Smooth muscle cell (in vitro differentiated cells): ENCODE measurements at regions not wholly inside any gene's neighbourhood (a gene's known extent, or its start where the extent isn't known, plus 50 kb on each side); places are given as distances from the start of the nearest gene placed in this dataset.

Source experiments
- DNase-seq: peaks from one replicate; lab custom pipeline; 2025; ENCODE audit not compliant: unreplicated experiment; lab: John Stamatoyannopoulos, UW
- H2AFZ ChIP-seq: fragments of 200-600 bp; sonication (generic); 2 replicates; pipeline ENCODE4 v1.6.0; 2016; ENCODE audit warnings: antibody characterized with exemption, low read depth, mild to moderate bottlenecking
- H3F3A ChIP-seq: fragments of 200-600 bp; sonication (generic); 2 replicates; pipeline ENCODE4 v1.6.0; 2017; ENCODE audit warnings: antibody characterized with exemption, low read depth
- H3K27ac ChIP-seq: fragments of 200-600 bp; sonication (generic); 2 replicates; pipeline ENCODE4 v1.5.1; 2016; ENCODE audit warnings: low read depth, mild to moderate bottlenecking
- H3K27me3 ChIP-seq: fragments of 200-600 bp; sonication (generic); 2 replicates; pipeline ENCODE4 v1.6.1; 2016; ENCODE audit warnings: low read depth, mild to moderate bottlenecking
- H3K36me3 ChIP-seq: fragments of 200-600 bp; sonication (generic); 2 replicates; pipeline ENCODE4 v1.5.1; 2016; ENCODE audit warnings: low read depth
- H3K4me1 ChIP-seq: fragments of 200-600 bp; sonication (generic); 2 replicates; pipeline ENCODE4 v1.5.1; 2016; ENCODE audit warnings: low read depth
- H3K4me2 ChIP-seq: fragments of 200-600 bp; sonication (generic); 2 replicates; pipeline ENCODE4 v1.6.0; 2016; ENCODE audit warnings: mild to moderate bottlenecking
- H3K4me3 ChIP-seq: fragments of 200-600 bp; sonication (generic); 2 replicates; pipeline ENCODE4 v1.5.1; 2016; ENCODE audit warnings: mild to moderate bottlenecking
- H3K79me2 ChIP-seq: fragments of 200-600 bp; sonication (generic); 2 replicates; pipeline ENCODE4 v1.6.0; 2016; ENCODE audit warnings: low read depth, mild to moderate bottlenecking
- H3K9ac ChIP-seq: fragments of 200-600 bp; sonication (generic); 2 replicates; pipeline ENCODE4 v1.6.0; 2016; ENCODE audit warnings: low read depth
- H3K9me3 ChIP-seq: fragments of 200-600 bp; sonication (generic); replicated peaks from 2 replicates; pipeline ENCODE4 v1.5.1; 2016; ENCODE audit warnings: low read depth
- H4K20me1 ChIP-seq: fragments of 200-600 bp; sonication (generic); 2 replicates; pipeline ENCODE4 v1.6.0; 2016; ENCODE audit warnings: low read depth
- WGBS: methylation state at CpG from one replicate; pipeline ENCODE4 v1.1.7; 2016; ENCODE audit warnings: low lambda C conversion rate; 5-methylcytosine and 5-hydroxymethylcytosine counted together
- TF ChIP-seq, protein P1 (sequence below): fragments of 200-600 bp; sonication (generic); IDR thresholded peaks from 2 replicates; pipeline ENCODE4 v1.5.1; 2017; ENCODE audit warnings: borderline replicate concordance, mild to moderate bottlenecking, antibody characterized with exemption; ENCODE audit not compliant: insufficient read depth, poor library complexity, severe bottlenecking

DNA sequence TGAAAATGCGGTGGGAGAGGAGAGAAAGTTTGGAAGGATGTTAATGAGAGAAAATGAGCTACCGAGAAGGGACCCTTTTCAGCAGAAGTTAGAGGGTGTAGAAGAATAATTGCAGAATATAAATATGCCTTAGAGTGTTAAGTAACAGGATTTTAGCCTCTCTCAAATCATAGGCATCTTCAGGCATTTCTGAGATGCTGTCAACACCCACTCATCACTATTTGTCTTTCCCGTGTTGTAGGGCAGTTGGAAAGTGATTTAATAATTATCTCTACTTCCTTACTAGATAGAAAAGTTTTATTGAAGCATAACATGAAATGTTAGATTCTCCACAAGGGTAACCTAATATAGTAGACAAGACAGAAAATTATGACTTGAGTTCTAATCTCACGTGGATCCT, 96.4 kb upstream of the RGS4 start:
- no peaks in the 10 kb centered on the region for H3K4me1 ChIP-seq
- peak overlapping the region; percentile 81 for H3K27ac ChIP-seq
- no peaks in the 10 kb centered on the region for H4K20me1 ChIP-seq
- DNase-seq, result no peak
- H3K36me3 ChIP-seq, result no peaks in the 10 kb centered on the region
- H3K27me3 ChIP-seq, result no peaks in the 10 kb centered on the region
- no peaks in the 10 kb centered on the region for H3F3A ChIP-seq
- H3K9ac ChIP-seq, result peak overlapping the region; percentile 40
- TF ChIP-seq, protein P1, sequence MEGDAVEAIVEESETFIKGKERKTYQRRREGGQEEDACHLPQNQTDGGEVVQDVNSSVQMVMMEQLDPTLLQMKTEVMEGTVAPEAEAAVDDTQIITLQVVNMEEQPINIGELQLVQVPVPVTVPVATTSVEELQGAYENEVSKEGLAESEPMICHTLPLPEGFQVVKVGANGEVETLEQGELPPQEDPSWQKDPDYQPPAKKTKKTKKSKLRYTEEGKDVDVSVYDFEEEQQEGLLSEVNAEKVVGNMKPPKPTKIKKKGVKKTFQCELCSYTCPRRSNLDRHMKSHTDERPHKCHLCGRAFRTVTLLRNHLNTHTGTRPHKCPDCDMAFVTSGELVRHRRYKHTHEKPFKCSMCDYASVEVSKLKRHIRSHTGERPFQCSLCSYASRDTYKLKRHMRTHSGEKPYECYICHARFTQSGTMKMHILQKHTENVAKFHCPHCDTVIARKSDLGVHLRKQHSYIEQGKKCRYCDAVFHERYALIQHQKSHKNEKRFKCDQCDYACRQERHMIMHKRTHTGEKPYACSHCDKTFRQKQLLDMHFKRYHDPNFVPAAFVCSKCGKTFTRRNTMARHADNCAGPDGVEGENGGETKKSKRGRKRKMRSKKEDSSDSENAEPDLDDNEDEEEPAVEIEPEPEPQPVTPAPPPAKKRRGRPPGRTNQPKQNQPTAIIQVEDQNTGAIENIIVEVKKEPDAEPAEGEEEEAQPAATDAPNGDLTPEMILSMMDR, result no peak
- H3K9me3 ChIP-seq, result no peaks in the 10 kb centered on the region
- no peak overlapping the region for H2AFZ ChIP-seq
- H3K4me2 ChIP-seq, result no peak overlapping the region
- H3K79me2 ChIP-seq, result no peaks in the 10 kb centered on the region
- no peak overlapping the region for H3K4me3 ChIP-seq
- 79% methylated on average over 4 of the region's 4 CpGs for WGBS

DNA sequence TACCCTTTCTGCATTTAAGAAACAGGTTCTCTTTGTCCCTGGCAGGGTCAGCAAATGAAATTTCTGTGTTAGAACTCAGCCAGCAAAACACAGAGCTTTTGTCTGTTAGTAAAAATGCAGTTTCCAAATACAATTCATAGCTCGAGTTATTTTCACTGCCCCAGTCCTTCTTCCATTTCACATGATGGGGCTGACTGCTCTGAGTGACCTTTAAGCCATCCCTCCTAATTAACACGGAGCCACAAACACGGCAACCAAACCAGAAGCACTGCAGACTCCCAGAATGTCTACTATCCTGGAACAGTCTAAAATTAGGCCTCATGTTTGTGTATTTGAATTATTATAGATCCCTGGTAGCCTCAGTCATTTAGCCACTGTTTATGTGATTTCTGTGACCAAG, 99.1 kb upstream of the RGS4 start:
- Histone ChIP-seq H2AFZ (no peak overlapping the region), H3K9me3 (no peaks in the 10 kb centered on the region)
- WGBS, result 40% methylated on average over 3 of the region's 3 CpGs

DNA sequence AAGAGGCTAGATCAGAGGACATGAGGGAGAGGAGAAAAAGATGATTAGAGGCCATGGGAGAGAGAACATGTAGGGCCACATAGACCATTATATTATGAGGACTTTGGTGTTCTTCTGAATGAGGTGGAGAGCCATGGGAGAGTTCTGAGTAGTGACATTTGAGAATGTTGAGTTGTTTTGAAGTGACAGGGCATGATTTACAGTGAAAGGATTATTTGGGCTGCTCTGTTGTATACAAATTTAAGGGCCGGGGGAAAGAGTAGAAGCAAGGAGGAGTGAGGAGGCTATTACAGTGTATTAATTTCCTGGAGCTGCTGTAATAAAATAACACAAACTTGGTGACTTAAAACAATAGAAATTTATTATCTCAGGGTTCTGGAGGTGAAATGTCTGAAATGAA, 102.5 kb upstream of the RGS4 start:
- H3F3A ChIP-seq, result no peaks in the 10 kb centered on the region
- H3K79me2 ChIP-seq, result no peaks in the 10 kb centered on the region
- H2AFZ ChIP-seq, result no peak overlapping the region
- no peak overlapping the region for H3K9ac ChIP-seq
- no peaks in the 10 kb centered on the region for H3K9me3 ChIP-seq
- H3K36me3 ChIP-seq, result no peaks in the 10 kb centered on the region
- no peak overlapping the region for H3K4me2 ChIP-seq
- DNase-seq, result no peak
- H4K20me1 ChIP-seq, result no peaks in the 10 kb centered on the region
- H3K4me3 ChIP-seq, result no peak overlapping the region
- TF ChIP-seq, protein P1, result no peak
- WGBS, result 55% methylated on average over 1 of the region's 1 CpG
- no peaks in the 10 kb centered on the region for H3K4me1 ChIP-seq
- no peaks in the 10 kb centered on the region for H3K27me3 ChIP-seq
- no peak overlapping the region for H3K27ac ChIP-seq

More for the DNA sequence above, 99.1 kb upstream of the RGS4 start:
- Histone ChIP-seq H3K36me3 (no peaks in the 10 kb centered on the region), H3K27ac (no peak overlapping the region), H4K20me1 (no peaks in the 10 kb centered on the region), H3K4me2 (no peak overlapping the region), H3K79me2 (no peaks in the 10 kb centered on the region), H3K4me1 (no peaks in the 10 kb centered on the region), H3K4me3 (no peak overlapping the region), H3F3A (no peaks in the 10 kb centered on the region), H3K9ac (no peak overlapping the region), H3K27me3 (no peaks in the 10 kb centered on the region)
- TF ChIP-seq, protein P1, result no peak
- no peak for DNase-seq

DNA sequence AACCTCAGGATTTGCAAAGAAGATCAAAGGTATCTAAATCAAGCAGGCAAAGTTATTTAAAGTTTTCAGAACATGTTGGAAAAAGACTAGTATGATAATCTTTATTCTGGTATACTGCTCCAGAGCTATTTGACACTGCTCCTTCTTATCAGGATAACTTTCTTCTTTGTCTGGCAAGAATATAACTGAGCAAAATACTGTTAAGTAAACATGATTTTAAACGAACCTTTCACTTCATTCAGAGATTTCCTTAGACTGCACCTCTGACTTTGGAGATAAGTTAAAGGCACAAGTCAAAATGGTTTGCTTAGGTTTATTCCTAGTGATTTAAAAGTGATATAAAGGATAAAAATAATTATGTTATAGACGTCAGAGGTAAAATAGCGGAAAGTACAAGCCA, 103.9 kb upstream of the CCDC190 start:
- 64% methylated on average over 3 of the region's 3 CpGs for WGBS
- DNase-seq, result no peak
- H3K27me3 ChIP-seq, result no peaks in the 10 kb centered on the region

More for the DNA sequence above, 103.9 kb upstream of the CCDC190 start:
- Histone ChIP-seq H3K9ac (no peak overlapping the region), H3K4me2 (no peak overlapping the region), H3K4me1 (no peaks in the 10 kb centered on the region), H4K20me1 (no peaks in the 10 kb centered on the region), H3F3A (no peaks in the 10 kb centered on the region), H3K4me3 (no peak overlapping the region), H2AFZ (no peak overlapping the region), H3K9me3 (no peaks in the 10 kb centered on the region), H3K27ac (no peak overlapping the region), H3K36me3 (no peaks in the 10 kb centered on the region), H3K79me2 (no peaks in the 10 kb centered on the region)
- TF ChIP-seq, protein P1, result no peak
